ENCODE measurements at regions not wholly inside any gene's neighbourhood (a gene's known extent, or its start where the extent isn't known, plus 50 kb on each side); places are given as distances from the start of the nearest gene placed in this dataset.

- Histone ChIP-seq H3K36me3 (ENCODE audit: insufficient read depth, low read depth, low read length) (no peaks in the 10 kb centered on the region), H3K9ac (ENCODE audit: low read depth, low read length) (no peak overlapping the region), H3K27me3 (ENCODE audit: insufficient read depth, low read length) (no peaks in the 10 kb centered on the region), H3K4me3 (ENCODE audit: low read length) (no peak overlapping the region), H3K9me3 (ENCODE audit: insufficient read depth, low read depth, low read length) (no peaks in the 10 kb centered on the region), H3K27ac (ENCODE audit: low read length) (no peak overlapping the region), H3K4me1 (ENCODE audit: insufficient read depth, low read length) (peaks cover 2% of the 10 kb centered on the region; the same call in 1 of the 2 replicates)
Observed at GRCh38 chr10:63722537-63722936, 201.3 kb downstream of the REEP3 start.

DNA sequence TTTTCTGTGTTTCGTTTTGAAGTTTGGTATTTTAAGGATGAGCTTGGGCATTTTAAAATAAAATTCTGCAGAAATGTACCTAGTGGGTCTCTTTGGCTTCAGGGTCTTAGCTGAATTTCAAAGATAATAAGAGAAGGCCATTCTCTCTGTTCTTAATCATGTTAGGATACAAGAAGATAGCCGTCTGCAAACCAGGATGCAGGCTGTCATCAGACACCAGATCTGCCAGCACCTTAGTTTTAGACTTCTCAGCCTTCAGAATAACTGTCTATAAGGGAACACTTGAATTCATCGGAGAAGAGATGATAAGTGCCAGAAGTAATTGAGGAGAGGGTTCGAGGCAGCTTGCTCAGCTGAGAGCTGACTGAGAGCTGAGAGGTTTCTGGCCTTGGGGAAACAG, 202.1 kb downstream of the REEP3 start:
- Histone ChIP-seq H3K4me1 (ENCODE audit: insufficient read depth, low read length) (peaks cover 2% of the 10 kb centered on the region; the same call in 1 of the 2 replicates), H3K27ac (ENCODE audit: low read length) (no peak overlapping the region), H3K27me3 (ENCODE audit: insufficient read depth, low read length) (no peaks in the 10 kb centered on the region), H3K4me3 (ENCODE audit: low read length) (no peak overlapping the region), H3K9me3 (ENCODE audit: insufficient read depth, low read depth, low read length) (no peaks in the 10 kb centered on the region), H3K9ac (ENCODE audit: low read depth, low read length) (no peak overlapping the region), H3K36me3 (ENCODE audit: insufficient read depth, low read depth, low read length) (no peaks in the 10 kb centered on the region)

- Histone ChIP-seq H3K36me3 (ENCODE audit: insufficient read depth, low read depth, low read length) (no peaks in the 10 kb centered on the region), H3K27ac (ENCODE audit: low read length) (no peak overlapping the region), H3K4me3 (ENCODE audit: low read length) (no peak overlapping the region), H3K9me3 (ENCODE audit: insufficient read depth, low read depth, low read length) (no peaks in the 10 kb centered on the region), H3K27me3 (ENCODE audit: insufficient read depth, low read length) (no peaks in the 10 kb centered on the region), H3K9ac (ENCODE audit: low read depth, low read length) (no peak overlapping the region), H3K4me1 (ENCODE audit: insufficient read depth, low read length) (peaks cover 2% of the 10 kb centered on the region; the same call in 1 of the 2 replicates)
Observed at GRCh38 chr10:63723741-63724140, 202.5 kb downstream of the REEP3 start.

DNA sequence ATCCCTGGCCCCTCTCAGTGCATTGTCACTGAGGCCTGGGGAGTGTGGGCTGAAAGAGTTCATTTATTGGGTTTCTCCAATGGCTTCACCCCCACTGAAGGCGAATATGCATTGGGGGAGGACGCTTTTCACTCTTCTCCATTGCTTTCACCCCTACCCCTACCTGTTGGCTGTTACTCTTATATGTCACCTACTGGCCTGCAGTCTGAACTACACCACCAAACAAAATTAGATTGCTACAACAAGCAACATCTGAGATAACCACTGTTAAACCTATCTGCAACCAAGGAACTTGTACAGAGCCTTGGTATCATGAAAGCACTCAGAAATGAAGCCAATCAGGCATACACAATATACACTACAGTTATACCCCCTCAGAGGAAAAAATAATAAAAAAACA, 203.7 kb downstream of the REEP3 start:
- Histone ChIP-seq H3K4me1 (ENCODE audit: insufficient read depth, low read length) (no peaks in the 10 kb centered on the region), H3K36me3 (ENCODE audit: insufficient read depth, low read depth, low read length) (no peaks in the 10 kb centered on the region), H3K27ac (ENCODE audit: low read length) (no peak overlapping the region), H3K9ac (ENCODE audit: low read depth, low read length) (no peak overlapping the region), H3K4me3 (ENCODE audit: low read length) (no peak overlapping the region), H3K9me3 (ENCODE audit: insufficient read depth, low read depth, low read length) (no peaks in the 10 kb centered on the region), H3K27me3 (ENCODE audit: insufficient read depth, low read length) (no peaks in the 10 kb centered on the region)

- no peaks in the 10 kb centered on the region for H3K36me3 ChIP-seq (ENCODE audit: insufficient read depth, low read depth, low read length)
- H3K27ac ChIP-seq (ENCODE audit: low read length) = no peak overlapping the region
- H3K27me3 ChIP-seq (ENCODE audit: insufficient read depth, low read length) = no peaks in the 10 kb centered on the region
- no peak overlapping the region for H3K4me3 ChIP-seq (ENCODE audit: low read length)
- no peaks in the 10 kb centered on the region for H3K4me1 ChIP-seq (ENCODE audit: insufficient read depth, low read length)
- no peak overlapping the region for H3K9ac ChIP-seq (ENCODE audit: low read depth, low read length)
- H3K9me3 ChIP-seq (ENCODE audit: insufficient read depth, low read depth, low read length) = no peaks in the 10 kb centered on the region
Observed at GRCh38 chr10:63726867-63727266, 205.7 kb downstream of the REEP3 start.

DNA sequence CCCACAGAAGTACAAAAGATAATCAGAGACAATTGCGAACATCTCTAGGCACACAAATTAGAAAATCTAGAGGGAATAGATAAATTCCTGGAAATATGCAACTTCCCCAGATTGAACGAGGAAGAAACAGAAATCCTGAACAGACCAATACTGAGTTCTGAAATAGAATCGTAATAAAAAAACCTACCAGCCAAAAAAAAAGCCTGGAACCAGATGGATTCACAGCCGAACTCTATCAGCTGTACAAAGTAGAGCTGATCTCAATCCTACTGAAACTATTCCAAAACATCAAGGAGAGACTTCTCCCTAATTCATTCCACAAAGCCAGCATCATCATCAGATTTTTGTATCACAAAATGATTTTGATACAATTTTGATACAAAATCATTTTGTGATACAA, 206.4 kb downstream of the REEP3 start:
- Histone ChIP-seq H3K27ac (ENCODE audit: low read length) (no peak overlapping the region), H3K27me3 (ENCODE audit: insufficient read depth, low read length) (no peaks in the 10 kb centered on the region), H3K36me3 (ENCODE audit: insufficient read depth, low read depth, low read length) (no peaks in the 10 kb centered on the region), H3K4me1 (ENCODE audit: insufficient read depth, low read length) (no peaks in the 10 kb centered on the region), H3K4me3 (ENCODE audit: low read length) (no peak overlapping the region), H3K9ac (ENCODE audit: low read depth, low read length) (no peak overlapping the region), H3K9me3 (ENCODE audit: insufficient read depth, low read depth, low read length) (no peaks in the 10 kb centered on the region)

DNA sequence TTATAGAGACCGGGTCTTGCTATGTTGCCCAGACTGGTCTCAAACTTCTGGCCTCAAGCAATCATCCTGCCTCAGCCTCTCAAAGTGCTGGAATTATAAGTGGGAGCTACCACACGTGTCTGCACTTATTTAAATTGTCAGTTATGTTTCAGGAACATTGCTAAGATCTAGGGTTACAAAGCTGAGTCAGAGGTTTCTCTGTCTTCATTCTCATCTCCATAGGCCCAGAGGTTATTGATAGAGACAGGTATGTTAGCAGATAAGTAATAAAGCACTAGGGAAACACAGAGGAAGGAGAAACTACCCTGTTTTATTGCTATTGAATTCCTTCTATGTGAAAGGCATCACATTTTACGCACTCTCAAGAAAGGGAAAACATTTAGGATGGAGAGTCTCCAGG, 214.1 kb downstream of the REEP3 start:
- Histone ChIP-seq H3K36me3 (ENCODE audit: insufficient read depth, low read depth, low read length) (no peaks in the 10 kb centered on the region), H3K4me3 (ENCODE audit: low read length) (no peak overlapping the region), H3K9me3 (ENCODE audit: insufficient read depth, low read depth, low read length) (no peaks in the 10 kb centered on the region), H3K4me1 (ENCODE audit: insufficient read depth, low read length) (no peaks in the 10 kb centered on the region; the same call in 1 of the 2 replicates), H3K9ac (ENCODE audit: low read depth, low read length) (no peak overlapping the region), H3K27me3 (ENCODE audit: insufficient read depth, low read length) (no peaks in the 10 kb centered on the region), H3K27ac (ENCODE audit: low read length) (no peak overlapping the region)

DNA sequence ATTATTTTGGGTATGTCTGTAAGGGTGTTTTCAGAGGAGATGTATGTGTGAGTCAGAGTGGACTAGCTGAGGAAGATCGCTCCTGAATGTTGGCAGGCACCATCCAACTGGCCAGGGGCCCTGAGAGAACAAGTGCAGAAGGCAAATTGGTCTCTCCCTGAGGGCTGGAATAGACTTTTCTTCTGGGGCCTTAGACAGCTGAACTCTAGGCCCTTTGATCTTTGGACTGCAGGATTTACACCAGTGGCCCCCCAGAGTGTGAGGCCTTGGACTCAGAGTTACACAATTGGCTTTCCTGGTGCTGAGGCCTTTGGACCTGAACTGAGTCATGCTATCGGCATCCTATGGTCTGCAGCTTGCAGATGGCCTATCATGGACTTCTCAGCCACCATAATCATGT, 217.2 kb downstream of the REEP3 start:
- Histone ChIP-seq H3K9ac (ENCODE audit: low read depth, low read length) (no peak overlapping the region), H3K9me3 (ENCODE audit: insufficient read depth, low read depth, low read length) (no peaks in the 10 kb centered on the region), H3K4me1 (ENCODE audit: insufficient read depth, low read length) (no peaks in the 10 kb centered on the region; the same call in 1 of the 2 replicates), H3K27ac (ENCODE audit: low read length) (no peak overlapping the region), H3K27me3 (ENCODE audit: insufficient read depth, low read length) (no peaks in the 10 kb centered on the region), H3K36me3 (ENCODE audit: insufficient read depth, low read depth, low read length) (no peaks in the 10 kb centered on the region), H3K4me3 (ENCODE audit: low read length) (no peak overlapping the region)

DNA sequence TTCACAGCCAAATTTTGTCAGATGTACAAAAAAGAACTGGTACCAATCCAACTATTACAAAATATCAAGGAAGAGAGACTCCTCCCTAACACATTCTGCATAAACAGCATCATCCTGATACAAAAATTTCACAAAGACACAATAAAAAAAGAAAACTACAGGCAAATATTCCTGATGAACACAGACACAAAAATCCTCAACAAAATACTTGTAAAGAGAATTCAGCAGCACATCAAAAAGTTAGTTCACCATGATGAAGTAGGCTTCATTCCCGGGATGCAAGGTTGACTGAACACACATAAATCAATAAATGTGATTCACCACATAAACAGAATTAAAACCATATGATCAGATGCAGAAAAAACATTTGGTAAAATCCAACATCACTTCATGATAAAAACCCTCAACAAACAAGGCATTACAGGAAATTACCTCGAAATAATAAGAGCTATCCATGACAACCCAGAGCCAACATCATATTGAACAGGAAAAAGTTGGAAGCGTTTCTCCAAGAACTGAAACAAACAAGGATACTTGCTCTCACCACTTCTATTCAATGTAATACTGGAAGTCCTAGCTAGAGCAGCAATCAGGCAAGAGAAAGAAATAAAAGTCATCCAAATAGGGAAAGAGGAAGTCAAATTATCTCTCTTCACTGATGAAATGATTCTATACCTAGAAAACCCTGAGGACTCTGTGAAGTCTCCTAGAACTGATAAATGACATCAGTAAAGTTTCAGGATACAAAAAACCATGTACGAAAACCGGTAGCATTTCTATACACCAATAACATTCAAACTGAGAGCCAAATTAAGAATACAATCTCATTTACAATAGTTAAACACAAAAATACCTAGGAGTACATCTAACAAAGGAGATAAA, 223.1 kb downstream of the REEP3 start:
- no peak overlapping the region for H3K4me3 ChIP-seq (ENCODE audit: low read length)
- no peaks in the 10 kb centered on the region for H3K36me3 ChIP-seq (ENCODE audit: insufficient read depth, low read depth, low read length)
- no peak overlapping the region for H3K27ac ChIP-seq (ENCODE audit: low read length)
- no peaks in the 10 kb centered on the region for H3K4me1 ChIP-seq (ENCODE audit: insufficient read depth, low read length)
- no peaks in the 10 kb centered on the region for H3K9me3 ChIP-seq (ENCODE audit: insufficient read depth, low read depth, low read length)
- no peaks in the 10 kb centered on the region for H3K27me3 ChIP-seq (ENCODE audit: insufficient read depth, low read length)
- no peak overlapping the region for H3K9ac ChIP-seq (ENCODE audit: low read depth, low read length)

GRCh38 chr10:63749915-63750314, 228.7 kb downstream of the REEP3 start:
- Histone ChIP-seq H3K4me1 (ENCODE audit: insufficient read depth, low read length) (no peaks in the 10 kb centered on the region), H3K27ac (ENCODE audit: low read length) (no peak overlapping the region), H3K27me3 (ENCODE audit: insufficient read depth, low read length) (no peaks in the 10 kb centered on the region), H3K36me3 (ENCODE audit: insufficient read depth, low read depth, low read length) (no peaks in the 10 kb centered on the region), H3K9me3 (ENCODE audit: insufficient read depth, low read depth, low read length) (no peaks in the 10 kb centered on the region), H3K4me3 (ENCODE audit: low read length) (no peak overlapping the region), H3K9ac (ENCODE audit: low read depth, low read length) (no peak overlapping the region)

DNA sequence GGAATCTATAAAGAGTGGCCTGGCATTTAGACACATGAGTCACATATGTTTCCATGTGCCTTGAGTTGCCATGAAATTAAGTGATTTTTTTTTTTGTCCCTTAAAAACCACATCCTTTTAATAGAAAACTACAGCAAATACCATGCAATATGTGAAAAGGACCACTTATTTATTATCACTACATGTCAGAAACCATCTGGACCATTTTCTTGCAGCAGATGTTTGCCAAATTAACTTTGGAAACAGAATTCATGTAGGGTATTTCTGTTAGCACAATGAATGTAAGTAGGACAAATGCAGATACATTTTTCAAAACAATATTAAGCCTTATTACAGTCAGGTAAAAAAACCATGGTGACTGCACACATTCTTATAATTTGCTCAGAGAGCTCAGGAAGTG, 230.6 kb downstream of the REEP3 start:
- no peaks in the 10 kb centered on the region for H3K36me3 ChIP-seq (ENCODE audit: insufficient read depth, low read depth, low read length)
- H3K9me3 ChIP-seq (ENCODE audit: insufficient read depth, low read depth, low read length) = no peaks in the 10 kb centered on the region
- H3K4me3 ChIP-seq (ENCODE audit: low read length) = no peak overlapping the region
- no peaks in the 10 kb centered on the region for H3K4me1 ChIP-seq (ENCODE audit: insufficient read depth, low read length)
- no peaks in the 10 kb centered on the region for H3K27me3 ChIP-seq (ENCODE audit: insufficient read depth, low read length)
- no peak overlapping the region for H3K9ac ChIP-seq (ENCODE audit: low read depth, low read length)
- H3K27ac ChIP-seq (ENCODE audit: low read length) = no peak overlapping the region

DNA sequence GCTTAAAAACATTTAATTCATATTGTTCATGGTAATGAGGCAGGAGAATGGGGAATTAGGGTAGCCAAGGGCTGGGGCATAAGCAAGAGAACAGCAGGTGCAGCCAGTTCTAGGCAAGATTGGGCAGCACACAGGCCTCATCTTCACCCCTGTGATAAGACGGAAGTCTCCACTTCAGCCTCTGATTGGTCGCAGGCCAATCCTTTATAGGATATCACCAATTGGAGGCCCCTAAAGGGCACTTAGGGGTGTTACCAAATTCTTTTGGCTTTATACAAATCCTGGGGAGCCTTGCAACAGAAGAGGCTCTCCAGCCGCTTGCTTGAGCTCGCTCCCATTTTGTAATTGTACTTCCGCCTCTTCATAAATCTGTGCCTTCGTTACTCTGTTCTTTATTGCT, 231.1 kb downstream of the REEP3 start:
- Histone ChIP-seq H3K9ac (ENCODE audit: low read depth, low read length) (no peak overlapping the region), H3K27ac (ENCODE audit: low read length) (no peak overlapping the region), H3K27me3 (ENCODE audit: insufficient read depth, low read length) (no peaks in the 10 kb centered on the region), H3K9me3 (ENCODE audit: insufficient read depth, low read depth, low read length) (no peaks in the 10 kb centered on the region), H3K4me1 (ENCODE audit: insufficient read depth, low read length) (no peaks in the 10 kb centered on the region), H3K4me3 (ENCODE audit: low read length) (no peak overlapping the region), H3K36me3 (ENCODE audit: insufficient read depth, low read depth, low read length) (no peaks in the 10 kb centered on the region)

All from iPS-20b (cell line).